Activated naive CD8-positive, alpha-beta T cell (primary cell): ENCODE measurements at regions not wholly inside any gene's neighbourhood (a gene's known extent, or its start where the extent isn't known, plus 50 kb on each side); places are given as distances from the start of the nearest gene placed in this dataset.

Source experiments
- H3K27ac Mint-ChIP-seq: one replicate; pipeline ENCODE4 v1.8.0; 2021; ENCODE audit warnings: mixed read lengths
- H3K27me3 Mint-ChIP-seq: one replicate; pipeline ENCODE4 v1.8.0; 2021; ENCODE audit warnings: mixed read lengths
- H3K36me3 Mint-ChIP-seq: one replicate; pipeline ENCODE4 v1.8.0; 2021; ENCODE audit warnings: mixed read lengths
- H3K4me1 Mint-ChIP-seq: one replicate; pipeline ENCODE4 v1.8.0; 2021; ENCODE audit warnings: low read depth, mixed read lengths
- H3K4me3 Mint-ChIP-seq: one replicate; pipeline ENCODE4 v1.8.0; 2021; ENCODE audit warnings: mild to moderate bottlenecking, mixed read lengths
- H3K9me3 Mint-ChIP-seq: one replicate; pipeline ENCODE4 v1.8.0; 2021; ENCODE audit warnings: low read depth, mixed read lengths

GRCh38 chr2:173651891-173652290, 297.2 kb downstream of the CDCA7 start:
- Mint-ChIP-seq H3K9me3 (no peaks in the 10 kb centered on the region), H3K27me3 (peaks cover 8% of the 10 kb centered on the region), H3K36me3 (no peaks in the 10 kb centered on the region), H3K4me3 (no peak overlapping the region), H3K27ac (no peak overlapping the region), H3K4me1 (no peaks in the 10 kb centered on the region)

GRCh38 chr2:173652311-173652710, 297.6 kb downstream of the CDCA7 start:
- Mint-ChIP-seq H3K4me1 (no peaks in the 10 kb centered on the region), H3K36me3 (no peaks in the 10 kb centered on the region), H3K4me3 (no peak overlapping the region), H3K27ac (no peak overlapping the region), H3K27me3 (peaks cover 8% of the 10 kb centered on the region), H3K9me3 (no peaks in the 10 kb centered on the region)

GRCh38 chr2:173652767-173653431, 298.2 kb downstream of the CDCA7 start:
- H3K4me1 Mint-ChIP-seq: no peaks in the 10 kb centered on the region
- H3K36me3 Mint-ChIP-seq: no peaks in the 10 kb centered on the region
- no peaks in the 10 kb centered on the region for H3K9me3 Mint-ChIP-seq
- H3K4me3 Mint-ChIP-seq: no peak overlapping the region
- H3K27me3 Mint-ChIP-seq: peaks cover 6% of the 10 kb centered on the region
- H3K27ac Mint-ChIP-seq: no peak overlapping the region

- H3K9me3 Mint-ChIP-seq: no peaks in the 10 kb centered on the region
- peaks cover 8% of the 10 kb centered on the region for H3K27me3 Mint-ChIP-seq
- H3K27ac Mint-ChIP-seq: no peak overlapping the region
- no peaks in the 10 kb centered on the region for H3K4me1 Mint-ChIP-seq
- H3K4me3 Mint-ChIP-seq: no peak overlapping the region
- no peaks in the 10 kb centered on the region for H3K36me3 Mint-ChIP-seq
Observed at GRCh38 chr2:173653432-173653805, 298.7 kb downstream of the CDCA7 start.

- no peaks in the 10 kb centered on the region for H3K36me3 Mint-ChIP-seq
- H3K4me3 Mint-ChIP-seq: no peak overlapping the region
- no peaks in the 10 kb centered on the region for H3K9me3 Mint-ChIP-seq
- peaks cover 8% of the 10 kb centered on the region for H3K27me3 Mint-ChIP-seq
- no peak overlapping the region for H3K27ac Mint-ChIP-seq
- H3K4me1 Mint-ChIP-seq: no peaks in the 10 kb centered on the region
Observed at GRCh38 chr2:173654161-173654895, 299.7 kb downstream of the CDCA7 start.

- Mint-ChIP-seq H3K9me3 (no peaks in the 10 kb centered on the region), H3K27me3 (peaks cover 8% of the 10 kb centered on the region), H3K4me1 (no peaks in the 10 kb centered on the region), H3K4me3 (no peak overlapping the region), H3K36me3 (no peaks in the 10 kb centered on the region), H3K27ac (no peak overlapping the region)
Observed at GRCh38 chr2:173654896-173655265, 300.2 kb downstream of the CDCA7 start.

GRCh38 chr2:173656086-173656485, 301.4 kb downstream of the CDCA7 start:
- peaks cover 8% of the 10 kb centered on the region for H3K27me3 Mint-ChIP-seq
- no peaks in the 10 kb centered on the region for H3K4me1 Mint-ChIP-seq
- no peaks in the 10 kb centered on the region for H3K9me3 Mint-ChIP-seq
- H3K27ac Mint-ChIP-seq: no peak overlapping the region
- H3K36me3 Mint-ChIP-seq: no peaks in the 10 kb centered on the region
- no peak overlapping the region for H3K4me3 Mint-ChIP-seq

GRCh38 chr2:173657996-173658717, 303.5 kb downstream of the CDCA7 start:
- H3K27ac Mint-ChIP-seq: no peak overlapping the region
- H3K4me3 Mint-ChIP-seq: no peak overlapping the region
- peaks cover 2% of the 10 kb centered on the region for H3K27me3 Mint-ChIP-seq
- H3K4me1 Mint-ChIP-seq: no peaks in the 10 kb centered on the region
- no peaks in the 10 kb centered on the region for H3K36me3 Mint-ChIP-seq
- H3K9me3 Mint-ChIP-seq: no peaks in the 10 kb centered on the region

GRCh38 chr2:173658946-173659371, 304.3 kb downstream of the CDCA7 start:
- Mint-ChIP-seq H3K27ac (no peak overlapping the region), H3K9me3 (no peaks in the 10 kb centered on the region), H3K36me3 (no peaks in the 10 kb centered on the region), H3K4me1 (no peaks in the 10 kb centered on the region), H3K27me3 (peaks cover 2% of the 10 kb centered on the region), H3K4me3 (no peak overlapping the region)

- no peaks in the 10 kb centered on the region for H3K4me1 Mint-ChIP-seq
- peaks cover 2% of the 10 kb centered on the region for H3K27me3 Mint-ChIP-seq
- no peaks in the 10 kb centered on the region for H3K9me3 Mint-ChIP-seq
- H3K4me3 Mint-ChIP-seq: no peak overlapping the region
- H3K36me3 Mint-ChIP-seq: no peaks in the 10 kb centered on the region
- H3K27ac Mint-ChIP-seq: no peak overlapping the region
Observed at GRCh38 chr2:173659509-173659908, 304.8 kb downstream of the CDCA7 start.

- H3K27me3 Mint-ChIP-seq: peaks cover 3% of the 10 kb centered on the region
- no peak overlapping the region for H3K4me3 Mint-ChIP-seq
- no peak overlapping the region for H3K27ac Mint-ChIP-seq
- H3K36me3 Mint-ChIP-seq: no peaks in the 10 kb centered on the region
- no peaks in the 10 kb centered on the region for H3K4me1 Mint-ChIP-seq
- no peaks in the 10 kb centered on the region for H3K9me3 Mint-ChIP-seq
Observed at GRCh38 chr2:173661586-173661985, 303.6 kb downstream of the SP3 start.

- Mint-ChIP-seq H3K4me3 (no peak overlapping the region), H3K9me3 (no peaks in the 10 kb centered on the region), H3K4me1 (no peaks in the 10 kb centered on the region), H3K27ac (no peak overlapping the region), H3K36me3 (no peaks in the 10 kb centered on the region), H3K27me3 (peaks cover 3% of the 10 kb centered on the region)
Observed at GRCh38 chr2:173663353-173663752, 301.8 kb downstream of the SP3 start.

- Mint-ChIP-seq H3K36me3 (no peaks in the 10 kb centered on the region), H3K27me3 (peaks cover 3% of the 10 kb centered on the region), H3K9me3 (no peaks in the 10 kb centered on the region), H3K27ac (no peak overlapping the region), H3K4me1 (no peaks in the 10 kb centered on the region), H3K4me3 (no peak overlapping the region)
Observed at GRCh38 chr2:173663835-173664512, 301.2 kb downstream of the SP3 start.

- Mint-ChIP-seq H3K4me1 (no peaks in the 10 kb centered on the region), H3K27ac (no peak overlapping the region), H3K9me3 (no peaks in the 10 kb centered on the region), H3K27me3 (peaks cover 3% of the 10 kb centered on the region), H3K4me3 (no peak overlapping the region), H3K36me3 (no peaks in the 10 kb centered on the region)
Observed at GRCh38 chr2:173664513-173664910, 300.7 kb downstream of the SP3 start.
